Fibroblast of lung (primary cell): ENCODE measurements at regions not wholly inside any gene's neighbourhood (a gene's known extent, or its start where the extent isn't known, plus 50 kb on each side); places are given as distances from the start of the nearest gene placed in this dataset.

Experiments used
- DNase-seq, 2 donors: peaks; one replicate each; pipeline versions ENCODE4 v3.0.0 to v3.0.0-alpha.2; 2010; ENCODE audit warnings: low read depth in 2 of 2
- H2AFZ ChIP-seq: 2 replicates; pipeline ENCODE4 v1.5.1; 2012; ENCODE audit warnings: low read length, control low read depth, inconsistent platforms
- H3K27ac ChIP-seq: 2 replicates; pipeline ENCODE4 v1.5.1; 2011; ENCODE audit warnings: low read length, control low read depth; ENCODE audit not compliant: insufficient read depth
- H3K27me3 ChIP-seq: 2 replicates; pipeline ENCODE4 v1.5.1; 2011; ENCODE audit warnings: mild to moderate bottlenecking, low read length; ENCODE audit not compliant: control insufficient read depth, insufficient read depth
- H3K36me3 ChIP-seq: 2 replicates; pipeline ENCODE4 v1.5.1; 2011; ENCODE audit warnings: low read length; ENCODE audit not compliant: control insufficient read depth, insufficient read depth
- H3K4me1 ChIP-seq: 2 replicates; pipeline ENCODE4 v1.5.1; 2011; ENCODE audit warnings: low read length; ENCODE audit not compliant: control insufficient read depth, insufficient read depth; ENCODE audit errors: extremely low read depth
- H3K4me2 ChIP-seq: 2 replicates; pipeline ENCODE4 v1.5.1; 2011; ENCODE audit warnings: low read length, control low read depth; ENCODE audit not compliant: insufficient read depth; ENCODE audit errors: extremely low read depth
- H3K4me3 ChIP-seq, 4 experiments: fragments of 200-600 bp in 1 of 4; sonication (generic) in 1 of 4; replicated peaks in 1 of 4; 2 replicates each; pipeline ENCODE4 v1.5.1; 2011 to 2016; ENCODE audit warnings: low read length in 4 of 4, low read depth in 3 of 4, mild to moderate bottlenecking in 3 of 4, control low read depth in 2 of 4, inconsistent platforms in 1 of 4, mixed read lengths in 1 of 4; ENCODE audit not compliant: insufficient read depth in 1 of 4; ENCODE audit errors: control extremely low read depth in 1 of 4
- H3K79me2 ChIP-seq: 2 replicates; pipeline ENCODE4 v1.5.1; 2012; ENCODE audit warnings: mild to moderate bottlenecking, low read length, inconsistent platforms; ENCODE audit not compliant: control insufficient read depth, insufficient read depth
- H3K9ac ChIP-seq: 2 replicates; pipeline ENCODE4 v1.5.1; 2011; ENCODE audit warnings: mild to moderate bottlenecking, low read length, control low read depth; ENCODE audit not compliant: insufficient read depth
- H3K9me3 ChIP-seq: 2 replicates; pipeline ENCODE4 v1.5.1; 2012; ENCODE audit warnings: low read depth, low read length; ENCODE audit not compliant: control insufficient read depth, insufficient read depth
- H4K20me1 ChIP-seq: 2 replicates; pipeline ENCODE4 v1.5.1; 2011; ENCODE audit warnings: low read length; ENCODE audit not compliant: control insufficient read depth, insufficient read depth; ENCODE audit errors: extremely low read depth
- EZH2 ChIP-seq: IDR thresholded peaks from 2 replicates; pipeline ENCODE4 v1.5.1; 2012; ENCODE audit warnings: low read length, control low read depth, mild to moderate bottlenecking; ENCODE audit errors: missing control alignments
- TF ChIP-seq, protein P1 (sequence below), 2 donors: IDR thresholded peaks in 1 of 2; conservative IDR thresholded peaks in 1 of 2; 1 replicate in 1 of 2; 2 replicates in 1 of 2; pipeline ENCODE4 v1.5.1; 2011 to 2012; ENCODE audit warnings: low read length in 2 of 2, control low read depth in 1 of 2, inconsistent platforms in 1 of 2, low read depth in 1 of 2, mild to moderate bottlenecking in 1 of 2

DNA sequence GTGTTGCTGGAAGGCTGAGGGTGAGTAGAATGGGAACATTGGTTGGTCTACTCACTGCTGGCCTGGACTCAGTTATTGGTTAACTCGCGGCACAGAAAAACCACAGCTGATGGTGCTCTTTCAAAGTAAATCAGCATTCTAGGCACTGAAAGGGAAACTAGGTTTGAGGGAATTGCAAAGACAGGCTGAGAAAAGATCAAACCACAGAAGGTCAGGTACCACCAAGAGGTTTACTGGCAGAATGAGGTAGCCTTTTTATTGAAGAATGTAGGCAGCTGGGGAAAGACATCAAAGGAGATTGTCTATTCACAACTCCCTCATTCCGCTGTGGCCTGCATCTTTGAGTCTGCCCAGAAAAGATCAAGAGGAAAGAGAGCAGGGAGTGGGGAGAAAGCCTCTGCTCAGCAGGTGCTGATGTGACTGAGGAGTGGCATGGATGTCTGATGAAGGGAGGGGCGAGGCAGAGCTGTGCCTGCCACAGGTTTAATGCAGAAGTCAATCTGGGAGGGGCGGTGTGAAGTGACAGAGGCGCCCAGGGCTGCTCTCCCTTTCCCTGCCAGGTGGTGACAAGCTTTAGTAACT lies 255.5 kb downstream of the MAN2A1 start:
- peak in 1 of 2 donors; percentile 25 for DNase-seq
- no peaks in the 10 kb centered on the region for H3K36me3 ChIP-seq
- H3K27ac ChIP-seq: no peak overlapping the region
- no peaks in the 10 kb centered on the region for H3K79me2 ChIP-seq
- no peaks in the 10 kb centered on the region for H4K20me1 ChIP-seq
- no peaks in the 10 kb centered on the region for H3K4me1 ChIP-seq
- H3K4me3 ChIP-seq: no peak overlapping the region
- no peak overlapping the region for H3K4me2 ChIP-seq
- no peak for TF ChIP-seq EZH2
- TF ChIP-seq, protein P1, sequence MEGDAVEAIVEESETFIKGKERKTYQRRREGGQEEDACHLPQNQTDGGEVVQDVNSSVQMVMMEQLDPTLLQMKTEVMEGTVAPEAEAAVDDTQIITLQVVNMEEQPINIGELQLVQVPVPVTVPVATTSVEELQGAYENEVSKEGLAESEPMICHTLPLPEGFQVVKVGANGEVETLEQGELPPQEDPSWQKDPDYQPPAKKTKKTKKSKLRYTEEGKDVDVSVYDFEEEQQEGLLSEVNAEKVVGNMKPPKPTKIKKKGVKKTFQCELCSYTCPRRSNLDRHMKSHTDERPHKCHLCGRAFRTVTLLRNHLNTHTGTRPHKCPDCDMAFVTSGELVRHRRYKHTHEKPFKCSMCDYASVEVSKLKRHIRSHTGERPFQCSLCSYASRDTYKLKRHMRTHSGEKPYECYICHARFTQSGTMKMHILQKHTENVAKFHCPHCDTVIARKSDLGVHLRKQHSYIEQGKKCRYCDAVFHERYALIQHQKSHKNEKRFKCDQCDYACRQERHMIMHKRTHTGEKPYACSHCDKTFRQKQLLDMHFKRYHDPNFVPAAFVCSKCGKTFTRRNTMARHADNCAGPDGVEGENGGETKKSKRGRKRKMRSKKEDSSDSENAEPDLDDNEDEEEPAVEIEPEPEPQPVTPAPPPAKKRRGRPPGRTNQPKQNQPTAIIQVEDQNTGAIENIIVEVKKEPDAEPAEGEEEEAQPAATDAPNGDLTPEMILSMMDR (conservative IDR thresholded peaks at IDR 0.05 in 1 of 2, IDR thresholded peaks at IDR 0.05 in 1 of 2; ENCODE audit: low read depth in 1 of 2, low read length in 2 of 2): no peak
- H3K9me3 ChIP-seq: no peaks in the 10 kb centered on the region
- peaks cover 5% of the 10 kb centered on the region for H3K27me3 ChIP-seq
- no peak overlapping the region for H3K9ac ChIP-seq
- no peak overlapping the region for H2AFZ ChIP-seq

DNA sequence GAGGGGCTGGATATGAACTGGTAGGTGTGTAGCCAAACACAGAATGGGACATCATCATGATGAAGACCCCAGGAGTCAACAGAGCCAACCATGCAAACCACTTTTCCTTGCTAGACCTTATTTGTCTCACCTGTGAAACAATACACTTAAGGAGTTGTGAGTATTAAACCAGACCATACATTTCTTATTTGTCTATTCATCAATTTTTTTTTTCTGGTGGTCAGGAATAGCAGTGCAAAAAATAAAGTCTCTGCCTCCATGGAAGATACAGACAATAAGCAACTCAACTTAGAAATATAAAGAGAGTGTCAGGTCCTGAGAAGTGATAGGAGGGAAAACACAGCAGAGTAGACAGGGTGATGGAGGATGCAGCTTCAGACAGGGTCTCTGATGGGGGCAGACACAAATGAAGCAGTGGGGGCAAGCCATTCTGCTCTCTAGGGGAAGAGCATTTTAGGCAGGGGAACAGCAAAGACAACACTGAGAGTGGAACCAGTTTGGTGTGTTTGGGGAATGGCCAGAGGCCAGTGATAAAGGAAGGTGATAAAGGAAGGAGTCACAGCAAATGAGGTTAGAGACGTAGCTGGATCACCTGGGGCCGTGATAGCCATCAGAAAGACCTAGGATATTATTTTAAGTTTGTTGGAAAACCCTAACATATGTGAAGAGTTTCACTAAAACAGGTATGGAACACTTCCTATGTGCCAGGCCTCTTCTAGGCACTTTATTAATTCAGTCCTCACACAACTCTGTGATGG lies 256.2 kb downstream of the MAN2A1 start:
- Histone ChIP-seq H3K79me2 (no peaks in the 10 kb centered on the region), H2AFZ (no peak overlapping the region), H3K27me3 (peaks cover 5% of the 10 kb centered on the region), H3K36me3 (no peaks in the 10 kb centered on the region), H3K9ac (no peak overlapping the region), H3K4me3 (no peak overlapping the region), H3K9me3 (no peaks in the 10 kb centered on the region), H4K20me1 (no peaks in the 10 kb centered on the region), H3K4me2 (no peak overlapping the region), H3K4me1 (no peaks in the 10 kb centered on the region), H3K27ac (no peak overlapping the region)
- TF ChIP-seq, protein P1 (conservative IDR thresholded peaks at IDR 0.05 in 1 of 2, IDR thresholded peaks at IDR 0.05 in 1 of 2; ENCODE audit: low read depth in 1 of 2, low read length in 2 of 2): no peak
- no peak for TF ChIP-seq EZH2
- DNase-seq: no peak

DNA sequence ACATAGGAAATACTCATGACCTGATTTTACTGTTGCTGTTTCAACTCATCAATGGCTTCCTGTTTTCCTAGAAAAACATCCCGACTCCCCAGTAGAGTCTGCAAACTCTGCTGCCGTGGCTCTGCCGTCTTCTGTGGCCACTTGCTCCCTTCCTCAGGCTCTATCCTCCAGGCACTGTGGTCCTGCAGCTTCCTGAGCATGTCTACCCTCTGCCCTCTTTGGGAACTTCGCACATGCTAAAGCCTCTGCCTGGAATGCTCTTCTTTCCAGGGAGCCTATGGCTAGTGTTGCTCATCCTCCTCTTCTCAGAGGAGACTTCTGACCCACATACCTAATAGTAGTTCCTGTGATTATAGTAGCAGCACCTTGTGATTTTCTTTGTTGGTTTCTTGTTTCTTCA lies 256.9 kb downstream of the MAN2A1 start:
- no peak overlapping the region for H3K4me3 ChIP-seq
- no peaks in the 10 kb centered on the region for H3K36me3 ChIP-seq
- H3K27ac ChIP-seq: no peak overlapping the region
- no peak overlapping the region for H3K9ac ChIP-seq
- no peak for DNase-seq
- no peak for TF ChIP-seq EZH2
- TF ChIP-seq, protein P1 (conservative IDR thresholded peaks at IDR 0.05 in 1 of 2, IDR thresholded peaks at IDR 0.05 in 1 of 2; ENCODE audit: low read depth in 1 of 2, low read length in 2 of 2): no peak
- H3K79me2 ChIP-seq: no peaks in the 10 kb centered on the region
- no peaks in the 10 kb centered on the region for H3K9me3 ChIP-seq
- no peak overlapping the region for H2AFZ ChIP-seq
- no peaks in the 10 kb centered on the region for H3K4me1 ChIP-seq
- no peaks in the 10 kb centered on the region for H4K20me1 ChIP-seq
- peaks cover 5% of the 10 kb centered on the region for H3K27me3 ChIP-seq
- H3K4me2 ChIP-seq: no peak overlapping the region
